HG03280 (cell line): ENCODE measurements at regions not wholly inside any gene's neighbourhood (a gene's known extent, or its start where the extent isn't known, plus 50 kb on each side); places are given as distances from the start of the nearest gene placed in this dataset.

Experiments
- ATAC-seq: cut with Tn5 transposase; IDR thresholded peaks from one replicate; pipeline ENCODE4 v1.9.1; 2021; ENCODE audit warnings: mild to moderate bottlenecking, moderate library complexity; ENCODE audit not compliant: unreplicated experiment

GRCh38 chr4:17126321-17126966 is 228.0 kb upstream of the LDB2 start:
- no peak for ATAC-seq

DNA sequence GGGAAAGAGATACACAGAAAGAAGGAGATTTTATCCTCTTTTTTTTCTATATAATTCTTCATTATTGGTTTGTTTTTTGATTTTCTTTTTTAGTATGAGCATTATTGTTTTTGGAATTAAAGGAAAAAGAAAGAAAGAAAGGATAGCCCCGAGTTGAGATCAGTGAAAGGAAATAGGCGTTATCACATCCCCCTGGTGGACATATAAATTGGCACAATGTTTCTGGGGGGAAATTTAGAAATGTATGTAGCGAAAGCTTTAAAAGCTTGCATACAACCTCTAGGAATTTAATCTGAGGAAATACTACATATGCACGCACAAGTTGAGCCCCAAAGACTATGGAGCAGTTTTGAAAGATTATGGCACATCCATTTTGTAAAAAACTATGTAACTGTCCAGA is 226.3 kb upstream of the LDB2 start:
- no peak for ATAC-seq

DNA sequence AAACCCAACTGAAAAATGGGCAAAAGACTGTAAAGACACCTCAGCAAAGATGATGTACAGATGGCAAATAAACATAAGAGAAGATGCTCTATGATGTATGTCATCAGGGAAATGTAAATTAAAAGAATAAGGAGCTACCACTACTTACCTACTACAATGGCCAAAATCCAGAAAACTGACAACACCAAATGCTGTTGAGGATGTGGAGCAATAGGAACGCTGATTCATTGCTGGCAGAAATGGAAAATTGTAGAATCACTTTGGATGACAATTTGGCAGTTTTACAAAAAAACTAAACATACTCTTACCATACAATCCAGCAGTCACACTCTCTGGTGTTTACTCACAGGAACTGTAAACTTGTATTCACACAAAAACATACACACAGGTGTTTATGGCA is 222.3 kb upstream of the LDB2 start:
- no peak for ATAC-seq

GRCh38 chr4:17117746-17118145 is 219.3 kb upstream of the LDB2 start:
- no peak for ATAC-seq

DNA sequence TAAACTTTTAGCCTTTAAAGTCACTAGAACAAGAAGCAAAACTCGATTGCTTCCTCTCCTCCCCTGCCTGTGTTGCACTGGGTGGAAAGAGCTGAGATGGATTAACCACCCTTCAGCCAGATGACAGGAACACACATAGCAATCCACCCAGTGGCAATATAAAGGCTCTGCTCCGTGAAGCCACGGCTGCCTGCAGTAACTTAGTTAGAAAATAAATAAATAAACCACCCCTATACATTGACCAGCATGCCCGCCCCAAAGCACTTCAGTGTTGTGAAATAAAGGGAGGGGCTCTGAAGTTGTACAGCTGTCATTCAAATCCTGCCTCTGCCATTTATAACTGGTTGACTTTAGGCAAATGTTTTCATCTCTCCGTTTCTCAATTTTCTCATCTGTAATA is 217.1 kb upstream of the LDB2 start:
- ATAC-seq = no peak

- no peak for ATAC-seq
These were observed 213.8 kb upstream of the LDB2 start for GRCh38 chr4:17112292-17112659.

DNA sequence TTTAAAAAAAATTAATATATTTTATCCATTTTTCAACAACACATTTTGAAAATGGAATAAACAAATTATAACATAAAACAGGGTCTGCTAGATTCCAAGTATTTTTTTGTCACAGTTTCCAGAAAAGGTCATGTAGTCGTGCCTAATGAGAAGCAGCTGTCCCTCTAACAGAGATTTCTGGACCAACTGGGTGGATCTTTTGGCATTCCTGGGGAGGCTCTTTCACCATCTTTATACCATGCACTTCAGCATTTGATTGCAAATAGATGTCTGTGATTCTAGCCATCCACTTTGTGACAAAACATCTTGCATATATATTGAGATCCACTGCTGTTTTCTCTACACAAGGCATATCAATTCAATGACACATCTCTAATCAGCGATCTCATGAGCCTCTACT is 210.7 kb upstream of the LDB2 start:
- no peak for ATAC-seq

GRCh38 chr4:17103231-17103630 is 204.8 kb upstream of the LDB2 start:
- no peak for ATAC-seq

DNA sequence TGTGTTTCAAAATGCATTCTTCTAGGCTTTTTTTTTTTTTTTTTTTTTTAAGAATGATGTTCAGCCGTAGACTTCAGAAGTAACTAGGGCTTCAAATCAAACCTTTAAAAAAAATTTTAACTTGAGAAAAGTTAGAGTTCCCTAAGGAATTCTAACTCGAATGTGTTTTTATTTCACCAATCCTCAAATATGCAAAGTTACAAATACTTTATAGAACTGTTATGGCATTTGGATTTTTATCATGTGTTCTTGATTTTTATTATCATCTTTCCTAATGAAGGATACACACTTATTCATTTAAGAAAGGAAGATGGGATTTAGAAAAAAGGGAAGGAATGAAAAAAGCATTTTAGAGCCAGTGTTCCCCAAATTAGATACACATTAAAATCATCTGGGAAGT is 200.6 kb upstream of the LDB2 start:
- no peak for ATAC-seq

DNA sequence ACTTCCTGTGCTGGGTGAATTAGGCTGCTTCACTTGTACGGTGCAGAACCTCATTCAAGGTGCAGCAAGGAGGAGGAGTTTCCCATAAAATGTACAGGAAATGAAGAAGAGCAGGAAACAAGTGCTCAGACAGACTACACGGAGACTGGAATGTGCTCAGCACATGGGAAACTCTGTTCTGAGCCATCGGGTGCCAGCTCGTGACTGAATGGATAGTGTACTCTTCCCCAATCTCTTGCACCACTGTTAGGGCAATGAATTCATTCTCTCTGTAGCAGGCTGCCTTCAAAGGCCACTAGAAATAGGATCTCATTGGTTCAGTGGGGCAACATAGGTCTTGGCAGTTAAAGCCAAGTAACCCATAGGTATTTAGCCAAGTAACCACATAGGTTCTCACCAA is 200.0 kb upstream of the LDB2 start:
- no peak for ATAC-seq

DNA sequence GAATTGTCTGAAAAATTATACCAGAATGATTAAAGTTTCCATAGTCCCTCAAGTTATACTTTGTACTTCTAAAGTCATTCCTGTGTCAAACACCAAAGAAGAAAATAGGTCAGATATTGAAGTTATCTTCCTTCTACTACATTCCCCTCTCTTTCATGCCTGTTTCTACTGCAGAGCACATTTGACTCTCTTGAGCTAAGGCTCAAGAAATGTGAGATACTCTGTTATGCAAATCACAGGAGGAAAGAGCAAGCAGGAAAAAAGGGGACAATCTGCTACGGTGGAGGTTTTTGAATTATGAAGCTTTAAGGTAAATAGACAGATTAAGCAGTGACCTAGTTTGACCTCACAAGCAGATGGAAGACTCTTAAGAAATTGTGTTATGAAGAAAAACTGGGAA is 198.9 kb upstream of the LDB2 start:
- no peak for ATAC-seq

GRCh38 chr4:17096692-17097091 is 198.2 kb upstream of the LDB2 start:
- ATAC-seq = no peak

DNA sequence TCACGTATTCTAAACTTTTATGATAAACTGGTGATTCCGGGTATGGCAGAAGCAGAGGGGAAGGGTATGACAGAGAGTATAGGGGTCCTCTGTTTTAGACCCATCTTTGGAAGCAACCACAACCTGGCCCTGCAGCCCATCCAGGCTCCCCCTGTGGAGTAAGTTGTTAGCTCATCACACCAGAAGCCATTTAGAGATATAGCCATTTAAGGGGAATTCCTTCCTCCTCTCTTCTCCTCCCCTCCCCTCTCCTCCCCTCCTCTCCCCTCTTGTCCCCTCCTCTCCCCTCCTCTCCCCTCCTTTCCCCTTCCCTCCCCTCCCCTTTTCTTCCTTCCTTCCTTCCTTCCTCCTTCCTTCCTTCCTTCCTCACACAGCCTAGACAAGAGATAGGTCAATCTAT is 197.3 kb upstream of the LDB2 start:
- ATAC-seq = no peak

GRCh38 chr4:17094876-17095210 is 196.4 kb upstream of the LDB2 start:
- ATAC-seq = no peak

DNA sequence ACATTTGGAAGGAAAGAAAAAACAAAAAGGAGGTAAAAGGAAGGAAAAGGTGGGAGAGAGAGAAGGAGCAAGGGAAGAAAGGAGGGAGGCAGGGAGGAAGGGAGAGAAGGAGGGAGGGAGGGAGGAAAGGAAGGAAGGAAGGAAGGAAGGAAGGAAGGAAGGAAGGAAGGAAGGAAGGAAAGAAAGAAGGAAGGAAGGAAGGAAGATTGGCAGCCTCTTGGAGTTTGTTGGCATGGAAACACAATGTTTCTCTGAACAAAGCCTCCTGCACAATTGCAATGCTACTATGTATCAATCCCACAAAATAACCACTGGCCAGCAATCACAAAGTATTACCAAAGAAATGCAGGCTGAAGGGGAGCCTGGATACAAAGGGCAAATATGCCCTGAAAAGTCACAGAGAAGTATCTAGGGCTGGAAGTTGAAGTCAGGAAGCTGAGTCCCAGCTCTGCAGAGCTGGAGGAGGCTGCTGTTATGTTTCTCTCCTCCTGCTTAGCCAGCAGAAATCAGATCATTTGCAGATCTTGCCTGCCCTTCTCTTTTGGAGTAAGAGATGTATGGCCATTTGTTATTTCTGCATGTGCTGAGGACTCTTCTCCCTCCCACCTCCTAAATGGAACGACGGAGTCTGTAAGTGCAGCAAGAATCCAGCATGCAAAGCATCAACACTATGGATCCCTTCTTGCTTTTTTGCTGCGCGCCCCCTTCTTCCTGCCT is 195.9 kb upstream of the LDB2 start:
- ATAC-seq = no peak

- ATAC-seq = peak; percentile 15
These were observed 195.0 kb upstream of the LDB2 start for GRCh38 chr4:17093481-17093880.

- peak; percentile 94 for ATAC-seq
These were observed 194.4 kb upstream of the LDB2 start for GRCh38 chr4:17092736-17093437.

DNA sequence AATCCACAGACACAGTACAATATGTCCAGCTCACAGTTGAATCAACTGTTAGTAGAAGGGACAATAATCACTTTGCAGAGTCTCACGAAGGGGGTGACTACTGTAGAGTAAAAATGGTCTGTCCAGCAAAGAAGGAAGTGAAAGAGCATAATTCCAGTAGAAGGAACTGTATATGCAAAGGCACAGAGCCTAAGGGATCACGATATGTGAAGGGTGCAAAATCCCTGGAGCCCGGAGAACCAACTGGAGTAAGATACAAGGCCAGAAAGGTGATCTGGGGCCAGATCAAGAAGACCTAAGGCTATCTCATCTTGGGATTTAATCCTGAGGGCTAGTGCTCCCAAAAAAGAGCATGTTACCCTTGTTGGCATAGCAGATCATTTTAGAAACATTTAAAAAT is 192.7 kb upstream of the LDB2 start:
- no peak for ATAC-seq

- no peak for ATAC-seq
These were observed 191.6 kb upstream of the LDB2 start for GRCh38 chr4:17090063-17090462.

GRCh38 chr4:17085416-17085815 is 187.0 kb upstream of the LDB2 start:
- no peak for ATAC-seq

DNA sequence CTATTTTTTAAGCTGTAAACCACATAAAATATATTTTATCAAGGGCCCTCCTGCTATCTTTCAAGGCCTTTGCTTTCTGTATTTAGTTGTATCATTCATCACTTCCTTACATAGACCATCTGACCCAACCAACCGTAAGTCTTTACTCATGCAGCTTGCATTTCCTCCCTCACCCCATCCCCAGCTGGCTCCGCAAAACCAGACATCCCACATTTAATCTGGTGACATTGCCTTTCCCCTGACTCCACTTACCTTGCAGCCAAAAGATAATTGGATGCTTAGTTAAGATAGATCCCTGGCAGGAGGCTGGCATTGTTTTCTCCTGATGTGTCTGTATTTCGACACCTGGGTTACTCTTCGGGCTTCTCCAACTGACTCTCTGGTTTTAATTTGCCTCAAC is 183.7 kb upstream of the LDB2 start:
- ATAC-seq = no peak

- ATAC-seq = no peak
These were observed 182.7 kb upstream of the LDB2 start for GRCh38 chr4:17081179-17081578.
